GM12872 (cell line): ENCODE measurements at regions not wholly inside any gene's neighbourhood (a gene's known extent, or its start where the extent isn't known, plus 50 kb on each side); places are given as distances from the start of the nearest gene placed in this dataset.

Experiments used
- CTCF ChIP-seq: IDR thresholded peaks from 3 replicates; pipeline ENCODE4 v1.5.1; 2011; ENCODE audit warnings: low read depth, mild to moderate bottlenecking, low read length, moderate library complexity; ENCODE audit not compliant: insufficient read depth

DNA sequence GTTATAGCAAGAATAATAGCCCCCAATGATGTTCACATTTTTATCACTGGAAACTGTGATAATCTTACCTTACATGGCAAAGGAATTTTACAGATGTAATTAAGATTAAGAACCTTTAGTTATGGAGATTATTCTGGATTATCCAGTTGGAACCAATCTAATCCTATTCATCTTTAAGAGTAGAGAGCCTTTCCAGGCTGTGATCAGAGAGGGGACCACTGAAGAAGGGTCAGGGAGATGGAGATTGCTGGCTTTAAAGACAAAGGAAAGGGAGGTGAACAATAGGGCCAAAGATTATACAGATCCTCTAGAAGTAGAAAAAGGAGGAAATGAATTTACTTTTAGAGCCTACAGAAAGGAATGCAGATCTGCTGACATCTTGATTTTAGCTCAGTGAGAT, 253.5 kb upstream of the GRIN3A start:
- no peak for TF ChIP-seq CTCF

GRCh38 chr9:101977614-101978210, 239.3 kb upstream of the GRIN3A start:
- peak; percentile 43; the same call in 2 of the 3 replicates for TF ChIP-seq CTCF

GRCh38 chr9:101970609-101971008, 232.2 kb upstream of the GRIN3A start:
- TF ChIP-seq CTCF = no peak

DNA sequence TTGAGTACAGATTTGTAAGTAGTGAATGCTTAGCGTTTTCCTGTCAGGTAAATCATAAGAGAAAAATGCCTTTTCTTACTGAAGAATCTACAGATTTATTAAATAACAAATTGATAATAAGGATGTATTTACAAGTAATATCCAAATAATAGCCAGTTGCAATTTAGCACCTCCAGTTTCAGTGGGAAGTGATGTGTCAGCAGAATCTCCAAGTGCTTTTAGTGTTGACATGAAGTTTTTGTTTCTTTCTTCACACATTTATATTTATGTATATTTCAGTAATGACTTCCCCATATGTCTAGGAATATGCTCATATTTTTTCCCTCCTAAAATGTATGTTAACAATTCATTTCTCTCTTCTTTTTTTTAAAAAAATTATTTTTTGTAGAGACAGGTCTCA, 229.9 kb upstream of the GRIN3A start:
- TF ChIP-seq CTCF = no peak

DNA sequence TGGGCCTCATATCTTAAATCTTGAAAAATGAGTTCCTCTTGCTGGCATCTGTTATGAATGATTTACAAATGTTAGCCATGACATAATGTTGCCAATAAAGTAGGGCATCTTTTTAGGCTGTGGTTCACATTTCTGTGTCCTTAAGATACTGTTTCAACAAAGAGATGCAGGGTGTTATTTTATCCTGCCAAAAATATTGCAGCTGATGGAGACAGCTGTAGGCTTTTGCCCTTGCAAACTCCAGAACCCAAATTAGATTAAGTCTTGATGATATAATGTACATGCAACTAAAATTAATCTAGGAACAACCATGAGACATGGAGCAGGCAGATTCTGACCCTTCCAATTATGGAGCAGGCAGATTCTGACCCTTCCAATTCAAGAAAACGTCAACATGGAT, 228.2 kb upstream of the GRIN3A start:
- TF ChIP-seq CTCF = no peak

- TF ChIP-seq CTCF = no peak
Observed at GRCh38 chr9:101957705-101958104, 219.3 kb upstream of the GRIN3A start.

GRCh38 chr9:101951598-101951997, 213.2 kb upstream of the GRIN3A start:
- TF ChIP-seq CTCF = no peak
